Suprapubic skin (tissue), 4 donors: ENCODE measurements at regions not wholly inside any gene's neighbourhood (a gene's known extent, or its start where the extent isn't known, plus 50 kb on each side); places are given as distances from the start of the nearest gene placed in this dataset.

Experiments used
- CTCF ChIP-seq, 2 donors: fragments of 200-600 bp in 1 of 2; fragments of 450-650 bp in 1 of 2; sonication (generic) in 1 of 2; IDR thresholded peaks; one replicate each; pipeline ENCODE4 v1.5.1; 2016 to 2019; ENCODE audit warnings: antibody characterized with exemption in 2 of 2, mild to moderate bottlenecking in 1 of 2, moderate library complexity in 1 of 2
- EP300 ChIP-seq: sonication (generic); formaldehyde crosslinking; IDR thresholded peaks from one replicate; pipeline ENCODE4 v1.6.1; 2017; ENCODE audit warnings: antibody characterized with exemption
- POLR2A ChIP-seq, 2 donors: fragments of 450-650 bp; IDR thresholded peaks; one replicate each; pipeline ENCODE4 v1.6.1; 2017; ENCODE audit warnings: antibody characterized with exemption in 2 of 2, mild to moderate bottlenecking in 2 of 2, moderate library complexity in 2 of 2
- POLR2AphosphoS5 ChIP-seq, 3 donors: sonication (generic); formaldehyde crosslinking; IDR thresholded peaks; one replicate each; pipeline ENCODE4 v1.6.1; 2017; ENCODE audit warnings: antibody characterized with exemption in 3 of 3

- no peak for TF ChIP-seq CTCF (IDR thresholded peaks at IDR 0.05)
- TF ChIP-seq POLR2AphosphoS5 (IDR thresholded peaks at IDR 0.05) = no peak
- TF ChIP-seq POLR2A (IDR thresholded peaks at IDR 0.05) = no peak
- no peak for TF ChIP-seq EP300
These were observed 130.0 kb upstream of the IL12A start for GRCh38 chr3:159858650-159859049.
